Renal pelvis (tissue), 1 donor: ENCODE measurements at regions not wholly inside any gene's neighbourhood (a gene's known extent, or its start where the extent isn't known, plus 50 kb on each side); places are given as distances from the start of the nearest gene placed in this dataset.

Experiments used
- DNase-seq: peaks from one replicate; pipeline ENCODE4 v3.0.0-alpha.2; 2013

DNA sequence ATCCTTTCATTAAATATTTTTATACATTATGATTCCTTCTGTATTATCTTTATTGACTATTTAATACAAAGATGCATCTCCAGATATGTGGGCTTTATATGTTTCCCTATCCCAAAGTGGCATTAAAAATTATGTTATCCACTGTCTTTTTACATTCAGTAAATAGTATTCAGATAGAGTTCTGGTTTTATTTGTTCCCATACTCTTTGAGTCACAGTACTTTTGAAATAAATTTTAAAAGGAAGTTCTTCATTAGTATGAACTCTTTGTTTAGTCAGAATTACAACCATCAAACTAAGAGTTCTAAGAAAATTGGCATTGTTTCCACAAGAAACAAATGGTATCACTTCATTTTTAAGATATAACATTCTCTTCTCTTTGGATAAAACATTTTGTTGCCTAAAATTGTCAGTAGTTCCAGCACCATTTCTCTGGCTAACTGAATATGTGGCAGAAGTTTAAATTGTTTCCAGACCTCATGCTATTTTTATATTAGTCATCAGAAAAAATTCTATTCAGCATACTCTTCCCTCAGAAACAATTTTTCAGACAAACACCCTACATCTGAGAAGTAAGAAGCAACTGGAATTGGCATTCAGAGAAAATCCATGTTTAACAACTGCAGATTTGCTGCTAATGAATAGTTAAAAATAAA, 88.5 kb upstream of the COL5A2 start:
- no peak for DNase-seq

DNA sequence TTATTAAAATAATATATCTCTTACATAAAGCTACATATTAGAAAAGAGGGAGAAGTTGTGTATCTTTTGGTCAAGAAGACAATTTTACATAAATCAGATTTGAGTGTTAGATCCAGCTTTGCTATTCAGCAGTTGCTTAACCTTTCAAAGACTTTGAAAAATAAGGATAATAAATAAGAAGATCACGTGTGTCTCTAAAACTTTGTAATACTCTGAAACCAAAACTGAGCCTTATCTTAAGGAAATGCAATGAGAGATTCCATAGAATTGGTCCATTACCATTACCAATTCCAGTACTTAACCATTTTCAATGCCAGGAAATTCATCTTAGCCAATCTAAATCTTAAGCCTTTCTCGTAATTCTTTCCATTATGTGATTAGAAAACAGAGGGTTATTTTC, 89.2 kb upstream of the COL5A2 start:
- no peak for DNase-seq

DNA sequence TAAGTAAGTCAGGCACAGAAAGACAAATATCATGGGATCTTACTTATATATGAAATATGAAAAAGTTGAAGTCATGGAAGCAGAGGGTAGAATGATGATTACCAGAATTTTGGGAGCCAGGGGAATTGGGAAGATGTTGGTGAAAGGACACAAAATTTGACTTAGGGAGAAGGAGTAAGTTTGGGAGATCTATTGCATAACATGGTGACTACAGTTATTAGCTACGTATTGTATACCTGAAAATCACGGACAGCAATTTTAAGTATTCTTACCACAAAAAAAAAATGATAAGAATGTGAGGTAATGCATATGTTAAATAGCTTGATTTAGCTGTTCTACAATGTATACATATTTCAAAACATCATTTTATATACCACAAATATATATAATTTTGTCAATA, 94.2 kb upstream of the COL5A2 start:
- no peak for DNase-seq

DNA sequence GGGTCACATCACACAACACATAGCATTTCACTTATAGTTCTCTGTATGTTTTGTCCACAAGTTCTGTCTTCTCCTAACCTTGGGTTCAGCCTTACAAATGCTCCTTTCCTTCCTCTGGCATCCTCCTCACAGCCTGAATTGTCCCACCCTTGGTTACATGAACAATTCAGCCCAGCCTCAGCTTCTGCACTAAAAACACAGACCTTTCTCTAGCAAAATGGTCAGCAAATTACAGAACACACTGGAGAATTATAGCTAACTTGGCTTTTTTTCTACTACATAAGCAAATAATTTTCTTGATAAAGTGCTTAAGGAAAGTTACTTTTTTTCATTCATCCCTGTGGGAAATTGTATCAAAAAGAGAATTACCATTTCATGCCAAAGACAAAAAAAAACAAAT, 94.8 kb upstream of the COL5A2 start:
- no peak for DNase-seq

DNA sequence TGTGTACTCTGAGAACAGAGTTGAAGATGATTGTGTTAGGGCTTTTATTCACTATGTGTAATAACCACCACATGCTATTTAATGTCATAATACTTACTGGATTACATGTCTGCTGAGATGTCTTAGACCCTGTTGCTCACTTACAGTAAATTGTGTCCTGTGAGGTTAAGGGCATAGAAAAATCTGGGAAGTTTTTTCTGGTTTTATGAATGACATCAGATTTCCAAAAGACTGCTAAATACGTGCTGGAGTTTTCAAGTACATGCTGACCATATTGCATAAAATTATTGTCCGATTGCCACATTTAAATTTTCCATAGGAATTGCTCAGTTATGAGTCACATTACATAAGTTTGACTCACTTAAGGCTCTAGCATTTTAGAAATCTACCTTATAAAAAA, 96.7 kb upstream of the COL5A2 start:
- DNase-seq = no peak

DNA sequence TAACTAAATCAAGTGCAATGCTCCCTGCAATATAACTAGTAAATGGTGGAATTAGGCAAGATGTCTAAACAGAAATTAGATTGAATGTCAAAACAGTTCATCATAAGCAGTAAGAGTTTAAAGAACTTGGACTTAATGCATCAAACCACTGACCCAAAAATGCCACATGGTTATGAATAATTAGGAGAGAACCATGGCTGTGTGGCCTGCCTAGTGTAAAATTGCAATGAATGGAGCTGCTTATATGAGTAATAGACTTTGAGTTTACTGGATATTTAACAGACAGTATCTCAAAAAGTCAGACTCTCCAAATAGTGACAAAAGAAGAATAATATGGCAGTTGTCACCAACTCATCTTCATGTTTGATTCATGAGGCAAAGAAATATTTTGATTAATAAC, 101.6 kb upstream of the COL5A2 start:
- no peak for DNase-seq

DNA sequence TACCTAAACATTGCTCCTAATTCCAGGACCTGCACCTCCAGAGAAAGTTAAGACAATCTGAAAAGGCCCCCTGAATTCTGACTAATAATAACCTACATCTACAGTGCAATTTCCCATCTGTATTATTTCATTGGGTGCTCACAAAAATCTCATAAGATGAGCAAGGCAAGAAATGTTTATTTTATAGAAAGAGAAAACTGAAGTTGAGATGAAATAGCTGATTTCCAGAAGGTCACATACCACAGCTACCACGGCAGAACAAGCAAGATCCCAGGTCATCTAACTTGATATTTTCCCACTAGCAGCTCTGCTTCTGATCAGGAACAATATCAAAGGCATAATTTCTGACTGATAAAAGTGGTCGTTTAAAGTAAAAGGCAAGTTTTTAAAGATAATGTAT, 105.8 kb upstream of the COL5A2 start:
- DNase-seq = no peak

DNA sequence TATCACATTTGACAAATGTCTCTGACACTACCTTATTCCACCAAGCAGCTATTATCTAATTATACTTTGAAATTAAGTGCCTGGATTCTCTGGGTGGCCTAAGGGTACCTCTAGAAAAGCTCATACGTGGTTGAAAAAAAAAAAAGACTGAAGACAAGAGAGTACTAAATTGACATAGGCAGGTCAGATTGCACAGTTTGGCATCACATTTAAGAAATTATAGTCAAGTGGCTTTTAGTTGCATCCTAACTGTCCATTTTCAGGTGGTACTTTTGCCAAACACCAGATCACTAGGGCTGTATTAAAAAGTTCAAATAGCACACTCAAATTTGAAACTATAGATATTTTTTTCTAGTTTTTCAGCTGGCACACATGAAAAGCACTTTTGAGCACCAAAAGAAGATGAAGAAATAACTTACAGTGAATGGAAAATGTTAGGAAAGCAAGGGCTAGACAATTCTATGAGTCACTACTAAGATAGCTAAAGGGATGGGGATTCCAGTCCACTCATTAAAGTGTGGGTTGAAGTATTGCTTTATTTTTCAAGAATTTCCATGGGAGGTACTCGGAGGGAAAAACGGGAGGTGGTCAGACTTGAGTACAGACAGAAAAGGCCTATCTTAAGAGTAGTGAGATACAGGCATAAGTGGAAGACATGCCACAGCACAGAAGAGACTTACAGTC, 106.5 kb upstream of the COL5A2 start:
- no peak for DNase-seq

DNA sequence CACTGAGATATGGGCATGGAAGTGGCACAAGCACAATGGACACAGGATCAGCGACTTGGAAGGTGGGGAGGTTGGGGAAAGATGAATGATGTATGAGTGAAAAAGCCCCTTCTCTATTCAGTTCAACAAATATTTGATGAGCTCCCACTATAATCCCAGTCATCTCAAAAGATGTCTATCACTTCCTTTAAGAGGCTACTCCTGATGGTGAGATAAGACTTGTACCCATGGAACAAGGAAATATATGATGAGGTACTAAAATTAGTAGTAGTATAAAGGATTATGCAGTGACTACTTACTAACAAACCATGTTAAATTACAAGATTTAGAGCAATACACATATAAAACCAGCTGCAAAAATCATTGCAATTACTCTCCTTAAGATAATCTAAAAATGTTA, 107.8 kb upstream of the COL5A2 start:
- no peak for DNase-seq

DNA sequence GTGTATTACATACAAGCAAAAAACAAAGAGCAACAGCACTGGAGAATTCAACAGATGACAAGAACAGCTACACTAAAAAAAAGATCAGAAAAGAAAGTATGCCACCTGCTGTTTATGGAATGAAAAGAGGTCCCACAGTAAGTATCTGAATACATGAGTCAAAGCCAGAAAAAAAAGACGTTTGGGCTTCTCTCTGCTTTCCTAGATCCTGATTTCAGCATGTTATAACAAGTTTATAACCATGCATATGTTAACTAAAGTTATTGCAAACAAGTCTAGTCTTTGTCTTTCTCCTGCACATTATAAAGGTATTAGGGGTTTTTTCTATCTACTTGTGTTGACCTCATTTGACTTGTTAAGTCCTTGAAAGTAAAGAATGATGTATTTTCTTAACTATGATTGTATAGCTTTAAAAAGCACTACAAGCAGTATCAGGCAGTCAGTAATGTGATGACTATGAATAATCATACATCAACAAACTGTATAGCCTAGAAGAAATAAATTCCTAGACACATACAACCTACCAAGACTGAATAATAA, 108.5 kb upstream of the COL5A2 start:
- peak; percentile 64 for DNase-seq

DNA sequence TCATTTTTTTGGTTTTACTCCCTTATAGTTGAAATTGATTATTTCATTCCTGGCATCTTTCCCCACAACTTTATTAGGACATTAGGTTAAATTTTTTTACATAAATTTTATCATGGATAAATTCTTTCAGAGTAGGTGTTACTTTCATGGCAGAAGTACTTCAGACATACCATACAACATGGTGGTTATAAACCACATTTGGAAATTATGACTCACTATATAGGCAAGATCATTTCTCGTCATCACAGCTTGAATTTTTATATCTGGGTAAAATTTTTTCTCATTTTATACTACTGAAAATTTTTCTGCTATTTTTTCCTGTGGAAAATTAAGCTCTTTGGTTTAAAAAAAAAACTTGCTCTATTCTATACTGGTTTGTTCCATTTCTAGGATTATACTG, 111.9 kb upstream of the COL5A2 start:
- DNase-seq = no peak

DNA sequence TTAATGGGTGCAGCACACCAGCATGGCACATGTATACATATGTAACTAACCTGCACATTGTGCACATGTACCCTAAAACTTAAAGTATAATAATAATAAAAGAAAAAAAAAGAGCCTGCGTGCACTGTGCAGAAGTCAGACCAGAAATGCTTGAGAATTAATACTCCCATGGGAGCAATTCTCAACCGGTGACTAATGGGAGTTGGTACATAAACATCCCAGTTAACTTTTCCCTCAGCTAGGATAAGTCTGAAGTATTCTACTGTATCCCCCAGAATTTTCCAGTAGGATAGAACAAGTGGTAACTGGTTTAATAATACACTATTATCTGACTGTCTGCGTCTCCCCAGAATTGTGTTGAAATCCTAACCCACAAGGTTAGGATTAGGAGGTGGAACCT, 113.6 kb upstream of the COL5A2 start:
- no peak for DNase-seq

DNA sequence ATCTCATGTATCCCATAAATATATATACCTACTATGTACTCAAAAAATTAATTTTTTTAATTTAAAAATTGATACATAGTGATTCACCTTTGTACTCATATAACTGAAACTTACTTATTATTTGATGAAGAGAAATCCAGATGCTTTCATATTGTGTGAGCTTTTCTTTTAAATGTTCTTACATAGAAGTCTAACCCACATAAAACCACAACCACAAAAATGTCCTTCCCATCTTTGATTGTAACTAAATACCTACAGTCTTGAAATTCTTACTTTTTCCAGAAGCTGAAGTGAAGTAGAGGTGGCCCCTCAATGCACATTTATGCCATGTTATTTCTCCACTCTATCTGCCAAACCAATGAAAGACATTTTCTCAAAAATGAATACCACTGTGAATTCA, 117.9 kb upstream of the COL5A2 start:
- DNase-seq = no peak

DNA sequence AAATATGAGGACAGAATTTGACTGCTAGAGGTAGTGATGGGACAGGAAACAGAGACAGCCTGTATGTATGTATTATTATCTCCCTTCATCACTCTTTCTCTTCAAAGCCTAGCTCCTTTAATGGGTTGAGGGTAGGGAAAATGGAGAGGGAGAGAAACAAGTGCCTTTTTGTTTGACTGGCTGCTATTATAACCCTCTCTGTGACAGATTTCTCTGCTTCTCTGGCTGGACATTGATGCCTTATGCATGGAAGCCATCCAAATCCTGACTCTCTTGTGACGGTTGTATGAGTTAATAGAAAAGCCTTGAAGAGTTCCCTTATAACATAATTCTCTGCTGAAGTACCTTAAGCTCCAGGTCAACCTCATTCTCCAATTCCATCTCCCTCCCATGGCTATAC, 118.5 kb upstream of the COL5A2 start:
- DNase-seq = no peak

DNA sequence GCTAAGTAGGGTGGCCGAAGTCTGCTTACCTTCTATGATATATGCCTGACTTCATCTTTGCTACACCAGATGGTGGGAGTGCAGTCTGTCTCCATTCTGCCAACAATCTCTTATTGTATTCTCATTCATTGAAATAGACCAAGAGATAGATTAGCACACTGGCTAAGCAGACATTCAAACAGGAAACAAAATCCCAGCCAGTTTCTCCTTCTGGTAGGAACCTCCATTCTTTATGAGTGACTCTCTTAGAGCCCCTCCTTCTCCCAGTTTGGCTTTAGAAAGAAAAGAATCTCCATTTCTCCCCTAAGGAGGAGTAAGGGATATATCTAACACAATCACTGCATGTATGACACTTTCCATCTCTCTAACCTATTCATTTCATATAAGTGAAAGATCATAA, 118.9 kb upstream of the COL5A2 start:
- DNase-seq = no peak

DNA sequence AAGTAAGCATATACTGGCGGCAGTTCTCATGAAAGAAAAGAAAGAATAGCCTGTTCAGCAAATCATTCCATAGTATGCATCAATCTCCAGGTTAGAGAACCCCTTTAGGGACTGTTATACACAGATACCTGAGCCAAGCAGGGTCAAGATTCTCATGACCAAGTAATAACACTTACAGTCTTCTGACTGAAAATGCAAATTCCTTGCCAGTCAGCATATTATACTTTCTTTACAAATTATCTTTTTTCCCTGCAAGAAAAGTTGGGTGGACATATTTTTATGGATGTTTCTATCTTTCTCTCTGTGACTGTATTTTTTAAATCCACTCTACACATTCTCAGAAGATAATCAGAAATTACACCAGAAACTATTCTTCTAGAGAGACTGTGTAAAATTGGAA, 120.4 kb upstream of the COL5A2 start:
- DNase-seq = no peak

DNA sequence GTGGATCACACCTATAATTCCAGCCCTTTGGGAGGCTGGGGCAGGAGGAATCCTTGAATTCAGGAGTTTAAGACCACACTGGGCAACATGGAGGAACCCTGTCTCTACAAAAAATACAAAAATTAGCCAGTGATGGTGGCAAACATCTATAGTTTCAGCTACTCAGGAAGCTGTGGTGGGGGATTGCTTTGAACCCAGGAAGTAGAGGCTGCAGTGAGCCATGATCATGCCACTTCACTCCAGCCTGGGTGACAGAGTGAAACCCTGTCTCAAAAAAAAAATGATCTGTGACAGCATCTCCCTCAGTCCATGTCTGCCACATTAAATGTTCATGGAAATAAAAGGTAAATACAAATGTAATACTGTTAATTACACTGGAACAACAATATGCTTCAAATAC, 121.4 kb upstream of the COL5A2 start:
- DNase-seq = no peak

DNA sequence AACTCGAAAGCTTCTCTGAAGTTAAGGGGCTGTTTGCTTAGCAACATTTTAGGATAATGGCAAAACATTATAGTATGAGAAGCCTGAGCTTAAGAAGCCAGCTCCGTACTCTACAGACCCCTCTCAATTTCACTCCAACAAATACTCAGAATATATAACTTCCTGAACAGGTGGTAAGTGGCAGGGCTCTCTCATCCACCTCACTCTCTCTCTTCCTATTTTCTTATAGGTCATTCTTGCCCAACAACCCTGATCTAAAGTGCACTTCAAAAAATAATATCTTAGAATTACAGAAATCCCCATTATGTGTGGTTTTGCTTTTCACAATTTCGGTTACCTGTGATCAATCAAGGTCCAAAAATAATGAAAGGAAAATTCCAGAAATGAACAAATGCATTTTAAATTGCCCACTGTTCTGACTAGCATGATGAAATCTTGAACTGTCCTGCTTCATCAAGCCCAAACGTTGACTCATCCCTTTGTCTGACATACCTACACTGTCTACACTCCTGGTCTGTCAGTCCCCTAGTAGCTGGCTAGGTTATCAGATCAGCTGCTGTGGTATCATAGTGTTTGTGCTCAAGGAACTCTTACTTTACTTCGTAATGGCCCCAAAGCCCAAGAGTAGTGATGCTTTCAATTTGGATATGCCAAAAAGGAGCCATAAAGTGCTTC, 122.8 kb upstream of the COL5A2 start:
- no peak for DNase-seq

DNA sequence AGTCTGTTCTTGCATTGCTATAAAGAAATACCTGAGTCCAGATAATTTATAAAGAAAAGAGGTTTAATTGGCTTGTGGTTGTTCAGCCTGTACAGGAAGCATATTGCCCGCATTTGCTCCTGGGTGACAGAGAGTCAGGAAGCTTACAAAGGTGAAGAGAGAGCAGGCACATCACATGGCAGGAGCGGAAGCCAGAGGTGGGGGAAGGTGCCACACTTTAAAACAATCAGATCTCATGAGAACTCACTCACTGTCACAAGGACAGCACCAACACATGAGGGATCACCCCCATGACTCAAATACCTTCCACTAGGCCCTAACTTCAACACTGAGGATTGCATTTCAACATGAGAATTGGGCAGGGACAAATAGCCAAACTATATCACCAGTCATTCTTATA, 124.8 kb upstream of the COL5A2 start:
- DNase-seq = no peak

DNA sequence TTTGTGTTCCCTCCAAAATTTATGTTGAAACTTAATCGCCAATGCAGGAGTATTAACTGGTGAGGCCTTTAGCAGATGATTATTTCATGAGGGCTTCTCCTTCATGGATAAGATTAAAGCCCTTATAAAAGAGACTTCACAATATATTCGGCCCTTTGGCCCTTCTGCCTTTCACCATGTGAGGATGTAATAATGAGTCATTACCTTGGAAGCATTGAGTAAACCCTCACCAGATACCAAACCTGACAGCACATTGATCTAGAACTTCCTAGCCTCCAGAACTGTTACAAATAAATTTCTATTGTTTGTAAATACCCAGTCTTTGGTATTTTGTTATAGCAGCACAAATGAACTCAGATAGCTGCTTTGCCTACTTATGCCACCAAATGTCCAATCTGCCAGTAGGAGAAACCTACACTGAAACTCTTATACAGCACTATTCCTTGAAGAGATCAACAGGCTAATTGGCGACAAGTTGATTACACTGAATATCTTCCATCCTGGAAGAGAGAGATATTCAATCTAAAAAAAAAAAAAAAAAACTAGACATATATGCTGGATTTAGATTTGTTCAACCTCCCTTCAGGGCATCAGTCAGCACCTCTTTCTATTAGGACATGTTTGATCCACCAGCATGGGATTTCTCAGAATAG, 125.9 kb upstream of the COL5A2 start:
- no peak for DNase-seq

DNA sequence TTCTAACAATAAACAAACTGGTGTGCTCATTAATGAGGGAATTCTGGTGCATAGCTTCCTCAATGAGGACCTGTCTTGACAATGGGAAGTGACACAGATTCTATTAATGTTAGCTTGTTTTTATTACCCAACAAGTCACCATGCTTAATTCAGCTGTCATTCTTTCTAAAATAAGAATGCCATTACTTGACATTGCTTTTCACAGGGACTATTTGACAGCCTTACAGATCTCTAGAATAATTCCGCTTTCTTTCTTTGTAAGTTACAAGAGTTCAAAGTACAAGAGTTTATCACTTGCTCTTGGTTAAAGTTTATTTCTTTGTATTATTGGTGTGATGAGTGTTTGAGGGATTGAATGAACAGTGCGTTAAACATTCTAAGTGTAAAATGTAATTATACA, 127.0 kb upstream of the COL5A2 start:
- no peak for DNase-seq

DNA sequence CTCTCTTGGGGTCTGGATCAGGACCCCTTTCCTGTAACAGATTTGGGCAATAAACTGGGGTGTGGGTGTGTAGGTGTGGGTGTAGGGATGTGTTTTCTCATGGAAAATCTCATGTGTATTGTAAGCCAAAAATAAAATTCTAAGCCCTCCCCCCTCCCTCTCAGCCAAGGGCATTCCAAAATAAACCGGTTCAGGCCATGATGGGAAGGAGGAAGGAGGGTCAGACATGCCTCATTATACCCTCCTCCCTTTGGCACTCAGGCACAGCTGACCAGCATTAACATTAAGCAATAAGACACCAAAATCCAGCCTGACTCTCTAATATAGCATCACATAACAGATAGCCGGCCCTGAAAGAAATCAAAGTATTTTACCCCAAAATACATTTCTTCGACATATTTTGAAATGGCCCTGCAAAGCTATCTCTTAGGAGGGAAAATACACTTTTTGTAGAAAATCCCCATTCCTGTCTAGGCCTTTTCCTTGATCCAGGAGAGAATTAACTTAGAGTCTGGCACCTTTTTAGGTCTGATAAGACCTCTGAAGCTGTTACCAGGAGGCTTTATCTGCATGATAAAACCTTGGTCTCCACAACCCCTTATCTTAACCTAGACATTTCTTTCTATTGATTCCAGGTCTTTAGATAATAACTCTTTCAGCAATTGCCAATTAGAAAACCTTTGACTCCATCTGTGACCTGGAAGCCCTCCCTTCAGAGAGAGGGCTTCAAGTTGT, 128.7 kb upstream of the COL5A2 start:
- DNase-seq = no peak
